Activated CD8-positive, alpha-beta memory T cell treated with anti-CD3 and anti-CD28 coated beads, Interleukin-2, amount 50 U/mL, for 4 hours (primary cell): ENCODE measurements at regions not wholly inside any gene's neighbourhood (a gene's known extent, or its start where the extent isn't known, plus 50 kb on each side); places are given as distances from the start of the nearest gene placed in this dataset.
"Not testable (repeated sequence)": the region's sequence is repeated elsewhere in the genome, so short reads cannot be mapped to it uniquely, and the experiment has no call there.

Experiments
- DNase-seq: peaks from one replicate; pipeline ENCODE4 v3.0.0-alpha.2; 2020

DNA sequence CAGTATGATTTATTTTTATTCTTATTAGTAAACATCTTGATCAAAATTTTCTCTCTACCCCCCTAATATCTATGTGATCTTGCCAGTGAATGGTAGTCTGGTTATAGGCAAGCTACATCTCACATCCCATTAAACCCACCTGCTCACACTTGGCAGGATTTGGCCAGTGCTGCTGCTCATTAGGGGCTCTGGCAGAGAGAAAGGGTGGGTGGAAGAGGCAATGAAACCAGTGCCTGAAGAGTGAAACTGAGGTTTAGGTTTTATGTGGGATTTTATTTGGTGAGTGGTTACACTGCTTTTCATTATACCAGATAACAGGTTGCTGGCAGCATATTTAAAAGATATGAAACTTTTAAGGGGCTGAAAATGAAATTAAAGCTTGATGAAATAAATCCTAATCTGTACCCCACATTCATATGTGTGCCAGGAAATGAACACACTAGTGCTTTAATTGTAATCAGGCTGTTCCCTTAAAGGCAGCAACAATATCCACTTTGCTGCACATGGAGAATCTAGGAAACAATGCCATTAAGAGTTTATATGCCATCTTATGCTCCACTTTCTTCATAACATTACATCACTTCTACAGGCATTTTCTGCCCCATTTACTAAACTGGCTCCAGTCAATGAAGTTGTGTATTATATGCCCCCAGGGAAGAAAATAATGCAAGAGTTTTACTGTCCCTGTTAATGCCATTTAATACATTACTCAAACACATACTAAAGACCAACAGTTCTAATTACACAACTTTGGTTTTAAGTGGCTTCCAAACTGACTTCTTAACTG lies 688.7 kb downstream of the MECOM start:
- no peak for DNase-seq

GRCh38 chr3:168973897-168974296 lies 689.6 kb downstream of the MECOM start:
- no peak for DNase-seq

GRCh38 chr3:168973206-168973605 lies 690.3 kb downstream of the MECOM start:
- no peak for DNase-seq

GRCh38 chr3:168968609-168969008 lies 694.9 kb downstream of the MECOM start:
- DNase-seq = no peak

DNA sequence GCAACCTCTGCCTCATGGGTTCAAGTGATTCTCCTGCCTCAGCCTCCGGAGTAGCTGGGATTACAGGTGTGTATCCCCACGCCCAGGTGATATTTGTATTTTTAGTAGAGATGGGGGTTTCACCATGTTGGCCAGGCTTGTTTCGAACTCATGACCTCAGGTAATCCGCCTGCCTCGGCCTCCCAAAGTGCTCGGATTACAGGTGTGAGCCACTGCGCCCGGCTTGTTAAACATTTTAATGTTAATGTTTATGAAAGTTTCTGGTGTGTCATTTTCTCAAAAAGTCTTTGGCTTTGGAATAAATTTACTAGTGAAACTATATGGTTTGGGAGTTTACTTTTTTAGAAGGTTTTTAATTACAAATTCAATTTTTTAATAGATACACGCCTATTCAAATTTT lies 698.8 kb downstream of the MECOM start:
- DNase-seq = no peak

DNA sequence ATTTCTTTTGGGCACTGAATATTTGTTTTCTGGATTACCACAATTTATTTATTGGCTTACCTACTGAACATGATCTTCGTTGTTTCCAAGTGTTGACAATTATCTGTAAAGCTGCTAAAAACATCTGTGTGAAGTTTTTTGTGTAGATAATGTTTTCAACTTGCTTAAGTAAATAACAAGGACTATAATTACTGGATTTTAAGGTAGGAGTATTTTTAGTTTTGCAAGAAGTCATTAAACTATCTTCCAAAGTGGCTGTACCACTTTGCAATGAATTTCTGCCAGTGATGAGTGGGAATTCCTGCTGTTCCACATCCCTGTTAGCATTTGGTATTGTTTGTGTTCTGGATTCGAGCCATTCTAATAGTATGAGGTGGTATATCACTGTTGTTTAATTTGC lies 702.2 kb downstream of the MECOM start:
- DNase-seq = no peak

DNA sequence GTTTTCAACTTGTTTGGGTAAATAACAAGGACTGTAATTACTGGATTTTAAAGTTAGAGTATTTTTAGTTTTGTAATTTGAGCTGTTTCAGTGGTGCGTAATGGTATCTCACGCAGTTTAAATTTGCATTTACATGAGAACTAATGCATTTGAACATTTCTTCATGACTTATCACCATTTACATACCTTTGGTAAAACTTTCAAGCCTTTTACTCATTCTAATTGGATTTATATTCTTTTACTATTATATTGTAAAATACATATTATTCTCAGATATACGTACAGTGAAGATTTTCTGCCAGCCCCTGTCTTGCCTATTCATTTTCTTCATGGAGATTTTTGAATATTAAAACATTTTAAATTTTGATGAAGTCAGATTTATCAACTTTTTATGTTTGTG lies 703.8 kb downstream of the MECOM start:
- DNase-seq = no peak

DNA sequence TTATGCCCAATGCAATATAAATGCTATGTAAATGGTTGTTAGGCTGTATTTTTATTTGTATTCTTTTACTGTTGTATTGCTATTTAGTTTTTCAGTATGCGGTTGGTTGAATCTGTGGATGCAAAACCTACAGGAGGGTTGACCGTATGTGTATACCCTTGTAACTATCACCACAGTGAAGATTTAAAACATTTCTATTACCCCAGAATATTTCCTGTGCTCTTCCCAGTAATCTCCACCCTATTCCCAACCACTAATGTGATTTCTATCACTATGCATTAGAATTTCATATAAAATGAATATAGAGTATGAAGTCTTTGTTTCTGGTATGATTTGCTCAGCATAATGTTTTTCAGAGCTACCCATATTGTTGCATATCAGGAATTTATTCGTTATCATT lies 705.0 kb downstream of the MECOM start:
- no peak for DNase-seq

DNA sequence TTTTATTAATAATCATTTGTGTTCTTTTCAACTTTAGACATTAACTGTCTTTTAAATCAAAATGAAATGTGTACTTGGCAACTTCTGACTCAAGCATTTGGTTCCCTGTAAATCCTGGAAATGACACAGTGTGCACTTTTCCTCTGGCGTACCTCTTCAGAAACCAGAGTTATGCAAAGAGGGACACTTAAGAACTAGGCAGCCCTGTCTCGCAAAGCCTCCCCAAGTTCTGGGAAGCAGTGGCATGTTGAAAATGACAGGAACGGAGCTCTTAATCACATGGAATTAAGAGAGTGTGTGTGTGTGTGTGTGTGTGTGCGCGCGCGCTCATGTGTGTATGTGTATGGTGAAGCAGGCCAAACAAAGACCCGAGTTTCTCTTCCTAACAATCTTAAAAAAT lies 707.4 kb downstream of the MECOM start:
- DNase-seq = no peak

DNA sequence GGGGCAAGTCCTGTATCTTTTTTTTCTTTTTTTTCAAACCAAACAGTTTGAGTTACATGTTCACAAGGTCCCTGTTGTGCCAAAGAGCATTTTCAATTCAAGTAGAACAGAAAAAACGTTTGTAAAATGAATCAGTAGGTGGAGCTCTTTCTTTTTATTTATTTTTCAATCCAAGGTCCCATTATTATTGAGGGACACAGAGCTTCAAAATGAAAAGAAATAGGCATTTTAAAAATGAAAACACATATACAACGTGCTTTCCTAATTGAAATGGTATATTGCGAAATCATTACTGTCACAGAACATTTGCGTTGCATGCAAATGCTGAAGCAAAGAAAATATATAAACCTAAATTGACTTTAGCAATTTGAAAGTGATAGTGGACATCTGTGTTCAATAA lies 711.0 kb downstream of the MECOM start:
- no peak for DNase-seq

DNA sequence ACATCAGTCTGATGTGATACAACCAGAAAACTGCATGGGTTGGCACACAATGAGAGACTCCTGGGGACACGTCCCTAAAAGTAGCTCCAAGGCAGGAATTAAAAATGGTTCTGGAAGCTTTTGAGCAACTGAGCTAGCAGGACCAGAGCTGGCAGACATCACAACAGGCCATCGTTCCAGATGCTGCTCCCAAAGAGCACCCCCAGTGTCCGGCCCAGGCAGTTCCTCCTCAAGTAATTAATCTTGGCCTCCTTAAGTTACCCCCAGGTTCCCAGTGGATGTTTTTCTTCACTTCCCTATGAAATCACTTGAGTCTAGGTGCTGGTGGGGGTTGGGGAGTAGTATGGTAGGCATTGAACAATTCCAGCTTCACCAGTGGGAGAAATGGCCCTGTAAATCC lies 711.6 kb downstream of the MECOM start:
- DNase-seq = no peak

DNA sequence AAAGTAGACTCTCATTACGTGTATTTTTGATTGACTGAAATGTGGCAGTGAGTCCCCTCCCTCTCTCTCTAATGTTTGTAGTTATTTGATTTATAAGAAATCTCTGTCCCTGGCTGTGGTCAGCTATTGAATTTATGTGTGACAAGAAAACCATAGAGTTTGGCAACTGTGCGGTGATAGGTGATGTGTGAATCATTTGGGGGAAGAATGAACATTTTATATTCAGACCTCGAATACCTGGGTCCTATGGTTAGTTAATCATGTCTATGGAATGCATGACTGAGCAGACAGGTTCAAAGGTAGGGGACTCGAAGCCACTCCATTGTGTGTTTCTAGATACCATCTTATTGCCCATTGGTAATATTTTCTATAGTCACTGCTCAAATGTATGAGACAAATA lies 712.1 kb downstream of the MECOM start:
- DNase-seq = no peak

- DNase-seq = no peak
These were observed 712.9 kb downstream of the MECOM start for GRCh38 chr3:168950622-168951021.

- no peak for DNase-seq
These were observed 723.8 kb downstream of the MECOM start for GRCh38 chr3:168939651-168940238.

GRCh38 chr3:168933614-168934013 lies 729.9 kb downstream of the MECOM start:
- DNase-seq = no peak

- not testable (repeated sequence) for DNase-seq
These were observed 733.5 kb downstream of the MECOM start for GRCh38 chr3:168929997-168930396.

DNA sequence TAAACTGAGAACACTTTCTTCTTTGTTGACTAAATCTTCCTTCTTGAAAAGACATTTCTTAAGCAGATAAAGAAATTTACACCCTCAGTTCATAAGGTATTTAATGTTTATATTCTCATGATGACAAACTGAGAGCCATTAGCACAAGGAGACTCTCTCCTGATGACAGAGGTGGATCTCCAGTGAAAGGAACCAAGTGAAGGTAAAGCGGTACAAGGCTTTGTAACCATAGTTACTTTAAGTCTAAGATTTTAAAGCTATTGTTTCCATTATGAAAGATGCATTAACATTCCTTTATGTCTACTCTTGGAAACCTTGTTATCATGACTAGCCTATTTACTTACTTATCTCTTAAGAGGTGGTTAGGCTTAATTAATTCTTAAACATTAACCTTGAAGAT lies 737.1 kb downstream of the MECOM start:
- DNase-seq = no peak

GRCh38 chr3:168925568-168925967 lies 737.9 kb downstream of the MECOM start:
- DNase-seq = no peak

DNA sequence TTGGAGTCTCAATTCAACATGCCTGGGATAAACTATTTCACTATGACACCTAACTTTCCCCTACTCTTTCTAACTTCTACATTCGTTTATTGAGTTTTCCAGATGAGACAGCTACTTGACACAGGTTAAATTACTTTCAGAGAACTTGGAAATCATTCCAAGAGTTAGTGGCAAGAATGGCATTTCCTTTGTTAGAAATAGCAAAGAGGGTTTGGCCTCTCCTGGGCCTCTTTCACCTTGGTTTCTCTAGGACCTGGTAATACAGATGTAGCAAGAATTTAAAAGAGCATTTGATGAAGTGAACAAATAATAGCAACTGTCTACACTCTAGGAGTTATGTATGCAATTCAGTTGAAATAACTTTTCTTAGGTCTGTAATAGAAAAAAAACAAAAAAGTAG lies 748.9 kb downstream of the MECOM start:
- no peak for DNase-seq

DNA sequence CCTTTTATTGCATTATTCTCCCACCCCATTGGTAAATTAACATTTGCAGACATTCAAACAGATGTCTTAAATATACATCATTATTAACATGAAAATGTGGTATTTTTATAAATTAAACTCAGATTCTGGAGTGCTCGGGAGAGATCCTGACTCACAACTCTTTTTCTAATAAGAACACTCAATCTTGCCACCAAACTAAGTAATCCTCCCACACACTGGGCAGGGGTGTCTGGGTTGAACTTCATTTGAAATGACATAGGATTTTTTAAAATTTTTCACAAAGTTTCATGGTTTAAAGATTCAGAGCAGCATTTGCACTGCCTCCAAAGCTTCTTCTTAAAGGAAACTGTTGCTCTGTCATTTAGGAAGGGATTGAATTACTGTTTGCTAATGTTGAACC lies 754.3 kb downstream of the MECOM start:
- no peak for DNase-seq

DNA sequence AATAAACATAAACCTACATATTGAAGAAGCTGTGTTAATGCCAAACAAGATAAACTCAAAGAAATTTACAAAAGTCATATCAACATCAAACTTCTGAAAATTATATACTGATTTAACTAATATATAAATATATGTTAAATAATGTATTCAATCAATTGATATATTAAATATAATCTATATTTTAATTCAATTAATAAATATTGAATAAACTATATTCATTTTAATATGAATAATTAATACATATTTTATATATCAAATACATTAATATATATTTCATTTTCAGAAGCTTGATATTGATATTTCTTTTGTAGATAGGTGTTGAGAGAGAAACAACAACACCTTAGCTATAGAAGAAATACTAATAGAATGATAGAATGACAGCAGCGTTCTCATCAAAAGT lies 768.1 kb downstream of the MECOM start:
- DNase-seq = no peak

DNA sequence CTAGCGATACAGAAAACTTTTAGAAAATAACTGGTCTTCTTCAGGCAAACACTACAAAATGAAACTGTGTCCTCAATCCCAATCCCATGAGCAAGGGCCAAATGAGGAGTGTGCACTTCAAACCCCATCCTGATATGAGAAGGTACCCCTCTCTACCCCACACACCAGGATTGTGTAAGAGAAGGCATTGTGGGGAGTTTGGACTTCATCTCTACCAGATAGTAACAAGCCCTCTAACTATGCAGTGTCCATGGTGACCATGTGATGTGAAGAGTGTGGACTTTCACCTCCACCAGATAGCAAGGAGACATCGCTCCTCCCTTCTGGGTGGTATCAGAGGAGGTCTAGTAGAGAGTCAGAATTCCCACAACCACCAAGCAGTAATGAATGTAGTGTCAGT lies 769.3 kb downstream of the MECOM start:
- DNase-seq = no peak

DNA sequence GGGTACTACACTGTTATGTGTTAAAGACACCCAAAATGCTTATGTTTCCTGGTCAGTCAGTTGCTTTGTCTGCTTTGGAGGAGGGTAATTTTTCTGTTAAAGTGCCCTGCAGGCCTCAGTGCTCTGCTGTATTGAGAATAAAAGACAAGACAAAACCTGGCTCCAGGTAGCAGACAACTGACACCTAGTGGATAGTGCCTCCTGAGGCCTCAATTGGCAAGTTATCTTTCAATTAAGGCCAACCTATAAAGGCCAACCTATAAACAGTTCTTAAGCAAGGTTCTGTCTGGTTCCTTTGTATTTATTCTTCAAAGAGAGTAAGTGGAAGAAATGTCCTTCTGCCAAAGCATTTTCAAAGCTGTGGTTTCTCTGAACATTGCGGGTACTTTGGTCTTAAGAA lies 773.8 kb downstream of the MECOM start:
- no peak for DNase-seq

- no peak for DNase-seq
These were observed 774.7 kb downstream of the MECOM start for GRCh38 chr3:168888781-168889180.

- no peak for DNase-seq
These were observed 778.5 kb downstream of the MECOM start for GRCh38 chr3:168885028-168885427.
